Choroid plexus epithelial cell (primary cell): ENCODE measurements at regions not wholly inside any gene's neighbourhood (a gene's known extent, or its start where the extent isn't known, plus 50 kb on each side); places are given as distances from the start of the nearest gene placed in this dataset.

Experiments used
- DNase-seq: peaks from one replicate; pipeline ENCODE4 v3.0.0-alpha.2; 2010; ENCODE audit warnings: low read depth
- H3K4me3 ChIP-seq: 2 replicates; pipeline ENCODE4 v1.5.1; 2011; ENCODE audit warnings: low read depth, mild to moderate bottlenecking, control low read depth, low read length, moderate library complexity
- TF ChIP-seq, protein P1 (sequence below): conservative IDR thresholded peaks from 2 replicates; pipeline ENCODE4 v1.5.1; 2011; ENCODE audit warnings: low read depth, mild to moderate bottlenecking, control low read depth, inconsistent platforms, low read length, moderate library complexity

DNA sequence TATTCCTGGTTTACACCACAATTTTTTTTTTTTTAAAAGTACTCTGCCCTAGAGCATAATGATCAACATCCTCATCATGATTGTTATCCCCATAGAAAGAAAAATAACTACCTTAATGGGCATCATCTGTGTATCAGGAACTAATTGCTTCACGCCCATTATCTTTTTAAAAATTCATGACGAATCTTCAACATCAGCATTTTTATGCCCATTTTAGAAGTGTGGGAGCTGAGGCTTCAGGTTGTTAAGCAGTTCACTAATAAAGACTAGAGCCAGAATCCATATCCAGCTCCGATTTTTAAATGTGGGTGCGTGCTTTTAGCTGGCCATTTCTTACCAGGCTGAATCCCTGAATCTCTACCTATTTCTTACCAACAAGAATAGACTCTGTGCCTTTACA lies 92.9 kb upstream of the KCNA4 start:
- no peak overlapping the region for H3K4me3 ChIP-seq
- DNase-seq, result no peak
- TF ChIP-seq, protein P1, sequence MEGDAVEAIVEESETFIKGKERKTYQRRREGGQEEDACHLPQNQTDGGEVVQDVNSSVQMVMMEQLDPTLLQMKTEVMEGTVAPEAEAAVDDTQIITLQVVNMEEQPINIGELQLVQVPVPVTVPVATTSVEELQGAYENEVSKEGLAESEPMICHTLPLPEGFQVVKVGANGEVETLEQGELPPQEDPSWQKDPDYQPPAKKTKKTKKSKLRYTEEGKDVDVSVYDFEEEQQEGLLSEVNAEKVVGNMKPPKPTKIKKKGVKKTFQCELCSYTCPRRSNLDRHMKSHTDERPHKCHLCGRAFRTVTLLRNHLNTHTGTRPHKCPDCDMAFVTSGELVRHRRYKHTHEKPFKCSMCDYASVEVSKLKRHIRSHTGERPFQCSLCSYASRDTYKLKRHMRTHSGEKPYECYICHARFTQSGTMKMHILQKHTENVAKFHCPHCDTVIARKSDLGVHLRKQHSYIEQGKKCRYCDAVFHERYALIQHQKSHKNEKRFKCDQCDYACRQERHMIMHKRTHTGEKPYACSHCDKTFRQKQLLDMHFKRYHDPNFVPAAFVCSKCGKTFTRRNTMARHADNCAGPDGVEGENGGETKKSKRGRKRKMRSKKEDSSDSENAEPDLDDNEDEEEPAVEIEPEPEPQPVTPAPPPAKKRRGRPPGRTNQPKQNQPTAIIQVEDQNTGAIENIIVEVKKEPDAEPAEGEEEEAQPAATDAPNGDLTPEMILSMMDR, result no peak

DNA sequence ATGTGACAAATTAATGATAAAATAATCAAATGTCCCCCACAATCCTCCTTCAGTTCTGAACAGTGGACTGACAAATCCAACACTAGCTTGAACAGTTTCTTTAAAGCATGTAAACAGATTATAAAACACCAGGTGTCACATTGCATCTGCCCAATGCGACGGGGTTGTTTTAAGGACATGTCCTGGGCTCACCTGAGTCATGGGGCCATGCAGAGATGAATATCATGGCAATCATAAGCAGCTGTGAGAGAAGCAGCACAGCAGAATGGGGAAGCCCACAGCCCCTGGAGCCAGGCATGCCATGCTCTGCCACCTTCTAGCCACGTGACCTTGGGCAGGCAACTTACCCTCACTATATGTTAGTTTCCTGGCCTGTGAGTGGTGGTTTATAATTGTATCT lies 93.9 kb upstream of the KCNA4 start:
- H3K4me3 ChIP-seq, result no peak overlapping the region
- no peak for DNase-seq
- TF ChIP-seq, protein P1, result no peak

DNA sequence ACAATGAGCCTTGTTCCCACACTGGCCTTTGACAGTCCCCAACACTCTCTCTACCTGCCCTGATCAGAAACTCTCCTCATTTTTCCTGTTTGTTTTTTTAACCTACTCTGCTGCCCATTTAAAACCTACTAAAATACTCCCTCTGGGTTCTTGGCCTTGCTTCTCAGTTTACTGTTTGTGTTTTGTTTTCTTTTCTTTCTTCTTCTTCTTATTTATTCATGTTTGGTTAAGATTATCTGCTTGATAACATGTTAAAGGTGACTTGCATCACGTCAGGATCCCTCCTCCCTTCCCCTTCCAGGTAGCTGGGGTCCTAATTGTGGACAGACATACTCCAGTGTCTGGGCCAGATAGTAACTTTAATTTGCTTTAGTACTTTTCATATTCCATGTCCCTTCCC lies 95.0 kb upstream of the KCNA4 start:
- DNase-seq, result no peak
- TF ChIP-seq, protein P1, result no peak

DNA sequence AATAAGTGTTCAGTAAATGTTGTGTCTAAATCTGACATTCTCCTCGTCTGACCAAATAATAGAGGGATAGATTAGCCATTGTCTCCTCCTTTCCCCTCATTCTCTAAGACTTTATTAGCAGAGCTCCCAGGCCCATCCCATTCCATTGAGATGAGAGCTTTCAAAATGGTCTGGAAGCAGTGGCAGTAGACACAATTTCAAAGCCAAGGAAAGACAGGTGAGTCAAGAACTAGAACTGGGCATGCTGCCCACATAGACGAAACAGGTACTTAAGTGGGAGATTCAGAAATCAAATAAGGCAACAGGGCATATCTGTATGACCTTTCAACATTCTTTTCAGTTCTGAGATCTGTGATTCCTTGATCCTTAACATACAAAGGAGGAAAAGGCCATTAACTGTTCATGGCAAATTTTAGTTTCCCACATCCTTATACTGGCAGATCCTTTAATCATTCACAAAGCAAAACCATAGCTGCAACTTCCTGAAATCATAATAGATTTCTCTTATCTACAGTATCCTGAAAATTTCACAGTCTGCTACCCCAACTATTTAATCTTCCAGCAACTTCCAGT lies 96.6 kb upstream of the KCNA4 start:
- TF ChIP-seq, protein P1, result no peak
- no peak for DNase-seq
- H3K4me3 ChIP-seq, result no peak overlapping the region

More for the DNA sequence above, 95.0 kb upstream of the KCNA4 start:
- H3K4me3 ChIP-seq, result no peak overlapping the region

DNA sequence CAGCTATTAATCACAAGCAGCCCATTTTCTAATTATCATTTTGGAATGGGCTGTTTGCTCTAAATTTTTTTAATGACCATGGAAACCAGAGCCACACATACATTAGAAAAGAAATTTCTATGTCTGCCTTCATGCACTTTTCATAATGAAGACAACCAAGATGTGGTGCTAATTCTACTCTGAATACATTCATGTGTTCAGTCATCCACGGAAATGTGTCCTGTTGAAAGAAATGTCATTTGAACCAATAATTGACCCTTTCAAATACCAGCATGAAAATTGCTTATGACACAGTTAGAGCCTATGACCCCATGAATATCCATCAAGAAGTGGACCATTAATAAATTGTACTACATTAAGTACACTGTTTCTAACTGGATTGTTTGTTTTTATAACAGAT lies 99.7 kb upstream of the KCNA4 start:
- H3K4me3 ChIP-seq, result no peak overlapping the region
- no peak for DNase-seq
- TF ChIP-seq, protein P1, result no peak

DNA sequence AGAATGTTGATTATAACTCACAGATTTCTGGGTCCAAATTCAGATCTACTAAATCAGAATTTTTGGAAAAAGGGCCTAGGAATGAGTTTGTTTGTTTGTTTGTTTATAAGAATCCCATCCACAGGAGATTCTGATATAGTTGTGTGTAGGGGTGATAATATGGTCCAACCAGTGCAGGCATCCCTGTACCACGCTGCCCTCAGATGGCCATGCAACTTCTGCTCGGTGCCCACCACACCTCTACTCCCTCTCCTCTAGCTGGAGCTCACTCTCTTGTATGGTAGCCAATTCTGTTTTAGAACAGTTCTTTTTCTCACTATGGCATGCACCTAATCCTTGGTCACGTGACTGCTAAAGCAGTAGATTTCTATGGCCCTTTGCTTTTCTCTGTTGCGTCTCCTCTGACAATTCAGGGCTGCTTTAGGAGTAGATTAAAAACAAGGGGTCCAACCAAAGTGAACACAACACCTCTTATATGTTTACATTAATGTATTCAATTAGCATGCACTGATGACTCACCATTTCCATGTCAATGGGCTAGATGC lies 103.3 kb upstream of the KCNA4 start:
- H3K4me3 ChIP-seq, result no peak overlapping the region
- no peak for DNase-seq
- TF ChIP-seq, protein P1, result no peak

DNA sequence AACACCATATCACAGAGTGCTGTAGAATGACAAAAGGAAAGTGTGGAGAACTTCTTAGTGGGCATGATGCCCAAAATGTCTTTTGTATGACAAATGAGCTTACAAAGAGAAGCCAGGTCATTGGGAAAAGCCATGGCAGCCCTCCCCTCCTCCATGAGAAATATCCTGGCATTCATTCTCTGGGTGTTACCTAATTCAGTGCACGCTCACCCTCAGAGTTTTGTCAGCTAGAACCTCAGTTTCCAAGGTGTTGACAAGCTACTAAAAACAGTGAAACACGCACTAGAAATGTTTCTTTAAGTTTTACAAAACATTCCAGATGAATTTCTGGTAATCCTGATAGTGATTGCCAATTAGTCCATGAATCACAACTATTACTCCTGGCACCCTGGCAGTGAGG lies 105.4 kb upstream of the FSHB start:
- no peak for DNase-seq
- no peak overlapping the region for H3K4me3 ChIP-seq
- TF ChIP-seq, protein P1, result no peak
